ENCODE measurements at regions not wholly inside any gene's neighbourhood (a gene's known extent, or its start where the extent isn't known, plus 50 kb on each side); places are given as distances from the start of the nearest gene placed in this dataset.

DNA sequence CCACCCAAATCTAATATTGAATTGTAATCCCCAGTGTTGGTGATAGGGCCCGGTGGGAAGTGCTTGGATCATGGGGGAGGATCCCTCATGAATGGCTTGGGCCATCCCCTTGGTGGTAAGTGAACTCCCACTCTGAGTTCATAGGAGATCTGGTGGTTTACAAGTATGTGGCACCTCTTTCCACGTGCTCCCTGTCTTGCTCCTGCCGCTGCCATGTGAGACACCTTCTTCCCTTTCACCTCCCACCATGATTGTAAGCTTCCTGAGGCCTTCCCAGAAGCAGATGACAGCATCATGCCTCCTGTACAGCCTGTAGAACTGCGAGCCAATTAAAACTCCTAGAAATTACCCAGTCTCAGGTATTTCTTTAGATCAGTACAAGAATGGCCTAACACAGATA, 150.8 kb downstream of the SH3BGRL2 start:
- H2AFZ ChIP-seq (ENCODE audit: low read depth), result no peak overlapping the region

DNA sequence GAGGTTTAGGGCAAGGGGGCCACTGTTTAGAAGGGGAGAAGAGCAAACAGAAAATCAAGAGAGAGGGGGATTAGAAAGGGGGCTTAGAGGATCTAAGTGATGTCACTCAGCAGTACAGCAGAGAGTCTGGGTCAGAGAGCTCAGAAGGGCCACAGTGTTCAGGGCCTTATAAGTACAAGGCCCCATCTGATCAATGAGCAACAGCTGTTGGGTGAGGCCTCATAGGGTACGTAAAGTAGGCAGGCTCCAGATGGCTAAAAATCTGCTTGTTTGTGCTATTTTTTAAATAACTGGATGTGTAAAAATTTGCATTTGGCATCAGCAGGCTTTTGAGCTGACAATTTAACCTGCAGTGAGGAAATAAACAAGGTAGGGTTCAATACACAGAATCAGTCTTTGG, 149.8 kb downstream of the SH3BGRL2 start:
- Histone ChIP-seq H4K20me1 (ENCODE audit: insufficient read depth) (no peaks in the 10 kb centered on the region), H3K4me1 (ENCODE audit: low read depth, poor library complexity, severe bottlenecking) (no peaks in the 10 kb centered on the region), H3K36me3 (ENCODE audit: insufficient read depth) (no peaks in the 10 kb centered on the region), H3K4me2 (no peak overlapping the region), H3K79me2 (ENCODE audit: insufficient read depth, low read depth) (no peaks in the 10 kb centered on the region), H3K9ac (no peak overlapping the region), H2AFZ (ENCODE audit: low read depth) (no peak overlapping the region), H3K27ac (no peak overlapping the region), H3K4me3 (IDR thresholded peaks at IDR 0.05; ENCODE audit: insufficient read depth, low read depth, low read length) (no peak overlapping the region), H3K27me3 (ENCODE audit: insufficient read depth, low read depth) (no peaks in the 10 kb centered on the region)
- TF ChIP-seq, protein P1, sequence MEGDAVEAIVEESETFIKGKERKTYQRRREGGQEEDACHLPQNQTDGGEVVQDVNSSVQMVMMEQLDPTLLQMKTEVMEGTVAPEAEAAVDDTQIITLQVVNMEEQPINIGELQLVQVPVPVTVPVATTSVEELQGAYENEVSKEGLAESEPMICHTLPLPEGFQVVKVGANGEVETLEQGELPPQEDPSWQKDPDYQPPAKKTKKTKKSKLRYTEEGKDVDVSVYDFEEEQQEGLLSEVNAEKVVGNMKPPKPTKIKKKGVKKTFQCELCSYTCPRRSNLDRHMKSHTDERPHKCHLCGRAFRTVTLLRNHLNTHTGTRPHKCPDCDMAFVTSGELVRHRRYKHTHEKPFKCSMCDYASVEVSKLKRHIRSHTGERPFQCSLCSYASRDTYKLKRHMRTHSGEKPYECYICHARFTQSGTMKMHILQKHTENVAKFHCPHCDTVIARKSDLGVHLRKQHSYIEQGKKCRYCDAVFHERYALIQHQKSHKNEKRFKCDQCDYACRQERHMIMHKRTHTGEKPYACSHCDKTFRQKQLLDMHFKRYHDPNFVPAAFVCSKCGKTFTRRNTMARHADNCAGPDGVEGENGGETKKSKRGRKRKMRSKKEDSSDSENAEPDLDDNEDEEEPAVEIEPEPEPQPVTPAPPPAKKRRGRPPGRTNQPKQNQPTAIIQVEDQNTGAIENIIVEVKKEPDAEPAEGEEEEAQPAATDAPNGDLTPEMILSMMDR (conservative IDR thresholded peaks at IDR 0.05; ENCODE audit: low read depth, low read length), result no peak

More for the DNA sequence above, 150.8 kb downstream of the SH3BGRL2 start:
- H3K4me1 ChIP-seq (ENCODE audit: low read depth, poor library complexity, severe bottlenecking), result no peaks in the 10 kb centered on the region
- no peak overlapping the region for H3K9ac ChIP-seq
- TF ChIP-seq, protein P1 (conservative IDR thresholded peaks at IDR 0.05; ENCODE audit: low read depth, low read length), result no peak
- no peak overlapping the region for H3K4me3 ChIP-seq (IDR thresholded peaks at IDR 0.05; ENCODE audit: insufficient read depth, low read depth, low read length)
- H3K27me3 ChIP-seq (ENCODE audit: insufficient read depth, low read depth), result no peaks in the 10 kb centered on the region
- no peak overlapping the region for H3K27ac ChIP-seq
- H3K79me2 ChIP-seq (ENCODE audit: insufficient read depth, low read depth), result no peaks in the 10 kb centered on the region
- no peaks in the 10 kb centered on the region for H4K20me1 ChIP-seq (ENCODE audit: insufficient read depth)
- no peaks in the 10 kb centered on the region for H3K36me3 ChIP-seq (ENCODE audit: insufficient read depth)
- no peak overlapping the region for H3K4me2 ChIP-seq

DNA sequence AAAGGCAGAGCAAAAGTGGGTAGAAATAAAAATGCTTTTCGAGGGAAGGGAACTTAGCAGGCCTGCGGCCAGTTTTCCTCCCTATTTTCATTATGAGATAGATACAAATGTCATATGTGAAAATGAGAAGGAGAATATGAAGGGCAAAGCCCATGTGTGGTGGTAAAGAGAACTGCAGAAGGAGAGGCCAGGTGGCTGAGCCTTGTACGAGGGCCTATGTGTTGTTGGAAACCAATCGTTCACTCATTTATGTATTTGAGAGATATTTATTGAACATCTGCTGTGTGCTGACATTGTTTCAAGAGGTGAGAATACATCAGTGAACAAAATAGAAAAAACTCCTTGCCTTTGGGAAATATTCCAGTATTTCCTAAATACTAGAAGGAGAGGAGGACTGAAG, 147.7 kb downstream of the SH3BGRL2 start:
- H3K9ac ChIP-seq, result no peak overlapping the region
- H4K20me1 ChIP-seq (ENCODE audit: insufficient read depth), result no peaks in the 10 kb centered on the region
- H3K4me2 ChIP-seq, result no peak overlapping the region
- H3K4me1 ChIP-seq (ENCODE audit: low read depth, poor library complexity, severe bottlenecking), result no peaks in the 10 kb centered on the region
- H3K4me3 ChIP-seq (IDR thresholded peaks at IDR 0.05; ENCODE audit: insufficient read depth, low read depth, low read length), result no peak overlapping the region
- no peak overlapping the region for H3K27ac ChIP-seq
- H2AFZ ChIP-seq (ENCODE audit: low read depth), result no peak overlapping the region
- H3K36me3 ChIP-seq (ENCODE audit: insufficient read depth), result no peaks in the 10 kb centered on the region
- TF ChIP-seq, protein P1 (conservative IDR thresholded peaks at IDR 0.05; ENCODE audit: low read depth, low read length), result no peak
- H3K79me2 ChIP-seq (ENCODE audit: insufficient read depth, low read depth), result no peaks in the 10 kb centered on the region
- H3K27me3 ChIP-seq (ENCODE audit: insufficient read depth, low read depth), result no peaks in the 10 kb centered on the region

DNA sequence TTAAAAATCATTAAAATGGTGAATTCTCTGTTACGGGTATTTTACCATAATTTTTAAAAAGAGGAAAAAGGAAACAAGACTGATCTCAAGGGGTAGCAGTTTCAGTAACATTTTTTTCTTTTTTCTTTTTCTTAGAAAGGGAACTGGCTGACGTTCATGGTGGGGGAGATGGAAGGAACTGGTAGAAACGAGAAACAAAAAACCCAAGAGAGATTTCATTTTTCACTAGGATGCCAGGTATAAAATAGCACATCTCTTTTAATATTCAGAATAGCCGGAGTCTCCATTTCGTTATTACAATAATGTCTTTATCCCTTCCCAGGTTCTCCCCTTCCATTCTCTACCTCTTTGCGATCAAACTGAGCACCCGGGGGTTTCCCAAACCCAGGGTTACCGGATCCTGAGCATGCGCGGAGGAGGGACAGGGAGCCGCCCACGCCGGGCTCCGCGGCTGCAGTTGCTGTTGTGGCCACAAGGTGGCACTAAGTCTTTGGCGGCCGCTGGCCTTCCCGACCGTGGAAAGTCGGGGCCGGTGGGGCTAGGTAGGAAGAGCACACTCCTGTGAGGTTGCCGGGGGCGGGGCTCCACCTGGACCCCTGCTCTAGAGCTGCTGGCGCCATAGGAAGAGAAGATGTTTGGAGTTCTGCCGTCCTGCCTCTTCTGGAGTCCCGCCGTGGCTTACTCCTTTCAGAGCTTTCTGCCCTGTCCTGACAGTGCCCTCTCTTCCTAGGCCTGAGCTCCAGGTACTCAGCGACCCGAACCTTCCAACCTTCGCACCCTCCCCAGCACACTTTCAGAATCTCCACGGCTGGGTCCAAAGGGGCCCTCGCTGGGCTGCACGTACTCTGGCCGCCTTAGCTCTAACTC, 146.8 kb downstream of the SH3BGRL2 start:
- H2AFZ ChIP-seq (ENCODE audit: low read depth), result peak overlapping the region; percentile 83
- TF ChIP-seq, protein P1 (conservative IDR thresholded peaks at IDR 0.05; ENCODE audit: low read depth, low read length), result peak; percentile 80
- no peaks in the 10 kb centered on the region for H3K27me3 ChIP-seq (ENCODE audit: insufficient read depth, low read depth)
- H3K36me3 ChIP-seq (ENCODE audit: insufficient read depth), result no peaks in the 10 kb centered on the region
- H3K4me3 ChIP-seq (IDR thresholded peaks at IDR 0.05; ENCODE audit: insufficient read depth, low read depth, low read length), result no peak overlapping the region
- peak overlapping the region; percentile 56 for H3K4me2 ChIP-seq
- H3K79me2 ChIP-seq (ENCODE audit: insufficient read depth, low read depth), result no peaks in the 10 kb centered on the region
- no peaks in the 10 kb centered on the region for H4K20me1 ChIP-seq (ENCODE audit: insufficient read depth)
- H3K27ac ChIP-seq, result no peak overlapping the region
- H3K9ac ChIP-seq, result no peak overlapping the region
- no peaks in the 10 kb centered on the region for H3K4me1 ChIP-seq (ENCODE audit: low read depth, poor library complexity, severe bottlenecking)

All from KMS-11 (cell line).